GM12878 (cell line): ENCODE measurements at regions not wholly inside any gene's neighbourhood (a gene's known extent, or its start where the extent isn't known, plus 50 kb on each side); places are given as distances from the start of the nearest gene placed in this dataset.

Experiments used
- ATAC-seq: fragments of 200-7000 bp; cut with Tn5 transposase; 3 replicates; pipeline ENCODE4 v1.9.1; 2020; ENCODE audit warnings: mild to moderate bottlenecking, moderate library complexity
- BruUV-seq: library from RNA; stranded (reverse); fragments of 400-500 nt; replicated peaks from 2 replicates; lab custom pipeline; 2021; lab: Mats Ljungman, UMichigan
- CTCF ChIA-PET: fragments of 300-600 bp; sonication (Branson Sonifier 250); formaldehyde crosslinking; extraction: SDS; loops from one replicate; lab custom pipeline; 2021; ENCODE audit warnings: inconsistent platforms; lab: Yijun Ruan, JAX
- POLR2A ChIA-PET: fragments of 350-600 bp; formaldehyde crosslinking; extraction: SDS; loops from one replicate; lab custom pipeline; 2021; ENCODE audit warnings: inconsistent platforms; lab: Charles Lee
- RAD21 ChIA-PET: fragments of 300-600 bp; sonication (Branson Sonifier 250); formaldehyde crosslinking; loops from one replicate; lab custom pipeline; 2023; ENCODE audit warnings: antibody characterized with exemption; ENCODE audit not compliant: unreplicated experiment; lab: Charles Lee
- SMC1A ChIA-PET: fragments of 300-600 bp; sonication (Branson Sonifier 250); formaldehyde crosslinking; loops from one replicate; lab custom pipeline; 2023; ENCODE audit not compliant: unreplicated experiment, uncharacterized antibody; lab: Charles Lee
- DNase-seq: peaks from one replicate; pipeline ENCODE4 v3.0.0-alpha.2; 2011; ENCODE audit warnings: low read depth, low spot score
- FAIRE-seq: peaks from 3 replicates; lab custom pipeline; 2011; peaks lifted over from hg19 to GRCh38; lab: Jason Lieb, UNC
- H2AFZ ChIP-seq: 2 replicates; pipeline ENCODE4 v1.6.0; 2011; ENCODE audit warnings: low read depth, low read length, control low read depth; ENCODE audit not compliant: control insufficient read depth
- H3K27ac ChIP-seq: 2 replicates; pipeline ENCODE4 v1.5.1; 2011; ENCODE audit warnings: control low read depth; ENCODE audit not compliant: control insufficient read depth, insufficient read depth
- H3K27me3 ChIP-seq, 2 experiments: replicated peaks in 1 of 2; 2 replicates each; pipeline versions ENCODE4 v1.6.0 to v1.6.1; 2011; ENCODE audit warnings: low read length in 1 of 2; ENCODE audit not compliant: control insufficient read depth in 2 of 2, insufficient read depth in 2 of 2
- H3K36me3 ChIP-seq, 2 experiments: 2 replicates each; pipeline ENCODE4 v1.5.1; 2011; ENCODE audit warnings: low read length in 1 of 2; ENCODE audit not compliant: control insufficient read depth in 2 of 2, insufficient read depth in 2 of 2
- H3K4me1 ChIP-seq: 2 replicates; pipeline ENCODE4 v1.6.1; 2011; ENCODE audit warnings: mild to moderate bottlenecking, low read length, moderate library complexity, mixed read lengths; ENCODE audit not compliant: control insufficient read depth, insufficient read depth
- H3K4me2 ChIP-seq: 2 replicates; pipeline ENCODE4 v1.6.0; 2011; ENCODE audit warnings: control low read depth; ENCODE audit not compliant: control insufficient read depth, insufficient read depth
- H3K4me3 ChIP-seq: fragments of 200-600 bp; sonication (generic); 2 replicates; pipeline ENCODE4 v1.5.1; 2016
- H3K79me2 ChIP-seq: 2 replicates; pipeline ENCODE4 v1.6.0; 2011; ENCODE audit warnings: low read length; ENCODE audit not compliant: control insufficient read depth, insufficient read depth
- H3K9ac ChIP-seq: 2 replicates; pipeline ENCODE4 v1.8.0; 2011; ENCODE audit warnings: low read length, control low read depth, mixed read lengths; ENCODE audit not compliant: control insufficient read depth, insufficient read depth
- H3K9me3 ChIP-seq: replicated peaks from 3 replicates; pipeline ENCODE4 v1.5.1; 2011; ENCODE audit warnings: mild to moderate bottlenecking, low read length; ENCODE audit not compliant: control insufficient read depth, insufficient read depth
- H4K20me1 ChIP-seq: 2 replicates; pipeline ENCODE4 v1.6.0; 2011; ENCODE audit not compliant: control insufficient read depth, insufficient read depth
- FOS ChIP-seq: IDR thresholded peaks from 3 replicates; pipeline ENCODE4 v1.6.1; 2011; ENCODE audit warnings: borderline replicate concordance; ENCODE audit not compliant: insufficient read length; ENCODE audit errors: extremely low read depth
- IKZF1 ChIP-seq: fragments of 450-650 bp; conservative IDR thresholded peaks from 2 replicates; pipeline ENCODE4 v1.6.1; 2017; ENCODE audit warnings: antibody characterized with exemption, mild to moderate bottlenecking
- MEF2A ChIP-seq: IDR thresholded peaks from 2 replicates; pipeline ENCODE4 v1.6.1; 2011; ENCODE audit warnings: low read depth, mild to moderate bottlenecking, low read length, moderate library complexity; ENCODE audit not compliant: insufficient read depth
- RBBP5 ChIP-seq: fragments of 200-600 bp; sonication (generic); conservative IDR thresholded peaks from 2 replicates; pipeline ENCODE4 v1.6.1; 2016
- SMARCA5 ChIP-seq: fragments of 450-650 bp; IDR thresholded peaks from 2 replicates; pipeline ENCODE4 v1.6.1; 2017; ENCODE audit warnings: mild to moderate bottlenecking
- SREBF1 ChIP-seq: IDR thresholded peaks from 2 replicates; pipeline ENCODE4 v1.6.1; 2012; ENCODE audit warnings: mild to moderate bottlenecking, low read length
- SRF ChIP-seq, 2 experiments: IDR thresholded peaks; 2 replicates each; pipeline ENCODE4 v1.6.1; 2011; ENCODE audit warnings: low read depth in 2 of 2, low read length in 2 of 2, mild to moderate bottlenecking in 1 of 2, moderate library complexity in 1 of 2
- TAF1 ChIP-seq: IDR thresholded peaks from 2 replicates; pipeline ENCODE4 v1.6.1; 2011; ENCODE audit warnings: mild to moderate bottlenecking, low read depth, low read length, borderline replicate concordance
- TCF3 ChIP-seq: IDR thresholded peaks from 2 replicates; pipeline ENCODE4 v1.6.1; 2012; ENCODE audit warnings: low read depth, mild to moderate bottlenecking, low read length, borderline replicate concordance; ENCODE audit not compliant: insufficient read depth
- ZNF207 ChIP-seq: fragments of 450-650 bp; IDR thresholded peaks from 2 replicates; pipeline ENCODE4 v1.6.1; 2014; ENCODE audit warnings: antibody characterized with exemption, mild to moderate bottlenecking, borderline replicate concordance
- in situ Hi-C: fragments of 300-500 bp; cut with MboI; formaldehyde crosslinking; loops from 9 replicates; pipeline ENCODE4 v1.14.3; 2018; ENCODE audit warnings: mixed read lengths
- intact Hi-C: fragments of 100-400 bp; cut with micrococcal nuclease; formaldehyde crosslinking; loops from one replicate; pipeline ENCODE4 v1.14.2; 2022; ENCODE audit not compliant: unreplicated experiment

- in situ Hi-C loops, result loop anchor here (25.0 kb wide), 1 partner anchor 1870 kb away; no protein-coding TSS in a partner anchor
- intact Hi-C loops, result no loop called here
- no peak overlapping the region for H3K4me2 ChIP-seq
- ChIA-PET RAD21 (interaction anchor here (0.5 to 1.1 kb wide), 3 partner anchors 267 to 412 kb away, joined by 3 to 5 read pairs (median 3); partner anchors contain the start of gene SOX9), SMC1A (interaction anchor here (0.6 to 1.6 kb wide), 9 partner anchors 8 to 123 kb away, joined by 3 to 8 read pairs (median 3); no protein-coding TSS in a partner anchor), CTCF (interaction anchor here (0.7 to 1.4 kb wide), 4 partner anchors 10 to 113 kb away, joined by 3 to 5 read pairs (median 3); no protein-coding TSS in a partner anchor), POLR2A (interaction anchor here (1.5 kb wide), 1 partner anchor 25 kb away, joined by 7 read pairs; no protein-coding TSS in a partner anchor)
- peaks cover 18% of the 10 kb centered on the region for H3K9me3 ChIP-seq
- H3K4me1 ChIP-seq, result peaks cover 33% of the 10 kb centered on the region
- peaks cover 0 to 1% of the 10 kb centered on the region in 2 experiments; a peak in 2 of 4 replicates for H3K36me3 ChIP-seq
- no peak overlapping the region for H3K9ac ChIP-seq
- no peak for FAIRE-seq
- no peaks in the 10 kb centered on the region for H4K20me1 ChIP-seq
- no peak overlapping the region for H3K4me3 ChIP-seq
- DNase-seq, result no peak
- TF ChIP-seq IKZF1, result no peak
- TF ChIP-seq TCF3, result no peak
- TF ChIP-seq ZNF207, result no peak
- TF ChIP-seq SRF (IDR thresholded peaks at IDR 0.05; ENCODE audit: low read depth in 2 of 2, low read length in 2 of 2), result no peak
- no peak for TF ChIP-seq TAF1
- no peak for TF ChIP-seq SMARCA5
- TF ChIP-seq SREBF1, result no peak
- no peak for TF ChIP-seq RBBP5
- TF ChIP-seq FOS, result no peak
- no peak for TF ChIP-seq MEF2A
- H3K27me3 ChIP-seq, result no peaks in the 10 kb centered on the region
- ATAC-seq, result no peak
- no peak overlapping the region for H3K27ac ChIP-seq
- H3K79me2 ChIP-seq, result peaks cover 3% of the 10 kb centered on the region; the same call in 1 of the 2 replicates
- no TSS peak for BruUV-seq
- no peak overlapping the region for H2AFZ ChIP-seq
Measured at GRCh38 chr17:72416905-72417304, 296.1 kb downstream of the SOX9 start.
